NCI-H82 (cell line): ENCODE measurements at regions not wholly inside any gene's neighbourhood (a gene's known extent, or its start where the extent isn't known, plus 50 kb on each side); places are given as distances from the start of the nearest gene placed in this dataset.
A peak's percentile ranks its signal among the peaks of the same experiment; 100 is the strongest.
"Not testable (repeated sequence)": the region's sequence is repeated elsewhere in the genome, so short reads cannot be mapped to it uniquely, and the experiment has no call there.

Source experiments
- DNase-seq: peaks from one replicate; lab custom pipeline; 2025; lab: John Stamatoyannopoulos, UW

GRCh38 chrX:22534643-22535042, 261.9 kb downstream of the CBLL2 start:
- no peak for DNase-seq

- DNase-seq, result no peak
Observed at GRCh38 chrX:22536746-22537304, 264.1 kb downstream of the CBLL2 start.

- DNase-seq, result no peak
Observed at GRCh38 chrX:22538580-22538979, 265.9 kb downstream of the CBLL2 start.

GRCh38 chrX:22541926-22542325, 269.2 kb downstream of the CBLL2 start:
- no peak for DNase-seq

- DNase-seq, result no peak
Observed at GRCh38 chrX:22542641-22543040, 269.9 kb downstream of the CBLL2 start.

- no peak for DNase-seq
Observed at GRCh38 chrX:22559506-22559905, 286.8 kb downstream of the CBLL2 start.

- DNase-seq, result no peak
Observed at GRCh38 chrX:22575161-22575845, 302.6 kb downstream of the CBLL2 start.

- DNase-seq, result no peak
Observed at GRCh38 chrX:22577181-22577580, 304.5 kb downstream of the CBLL2 start.

- no peak for DNase-seq
Observed at GRCh38 chrX:22585831-22586230, 313.1 kb downstream of the CBLL2 start.

- DNase-seq, result no peak
Observed at GRCh38 chrX:22589845-22590244, 317.1 kb downstream of the CBLL2 start.

GRCh38 chrX:22594766-22595165, 322.1 kb downstream of the CBLL2 start:
- DNase-seq, result no peak

GRCh38 chrX:22603060-22603459, 330.3 kb downstream of the CBLL2 start:
- DNase-seq, result peak; percentile 14

GRCh38 chrX:22609452-22609851, 336.7 kb downstream of the CBLL2 start:
- not testable (repeated sequence) for DNase-seq

- no peak for DNase-seq
Observed at GRCh38 chrX:22616867-22617266, 344.2 kb downstream of the CBLL2 start.

GRCh38 chrX:22627576-22627975, 354.9 kb downstream of the CBLL2 start:
- DNase-seq, result no peak

GRCh38 chrX:22628275-22628674, 355.6 kb downstream of the CBLL2 start:
- no peak for DNase-seq

- DNase-seq, result no peak
Observed at GRCh38 chrX:22629105-22629725, 356.5 kb downstream of the CBLL2 start.

GRCh38 chrX:22634083-22634482, 361.4 kb downstream of the CBLL2 start:
- no peak for DNase-seq

GRCh38 chrX:22634751-22635150, 362.0 kb downstream of the CBLL2 start:
- no peak for DNase-seq

GRCh38 chrX:22648281-22648680, 351.5 kb upstream of the DDX53 start:
- no peak for DNase-seq

- DNase-seq, result peak; percentile 46
Observed at GRCh38 chrX:22650691-22651090, 349.1 kb upstream of the DDX53 start.

GRCh38 chrX:22652596-22652995, 347.2 kb upstream of the DDX53 start:
- peak; percentile 25 for DNase-seq

GRCh38 chrX:22660756-22661155, 339.0 kb upstream of the DDX53 start:
- no peak for DNase-seq

GRCh38 chrX:22662776-22663175, 337.0 kb upstream of the DDX53 start:
- no peak for DNase-seq
